MCF 10A (cell line): ENCODE measurements at regions not wholly inside any gene's neighbourhood (a gene's known extent, or its start where the extent isn't known, plus 50 kb on each side); places are given as distances from the start of the nearest gene placed in this dataset.

ENCODE experiments used
- BruUV-seq: library from RNA; stranded (reverse); fragments of 400-500 nt; replicated peaks from 2 replicates; lab custom pipeline; 2021; lab: Mats Ljungman, UMichigan
- CTCF ChIA-PET: fragments of 300-600 bp; sonication (Branson Sonifier 250); formaldehyde crosslinking; extraction: SDS; loops from one replicate; lab custom pipeline; 2021; ENCODE audit warnings: antibody characterized with exemption, inconsistent platforms; lab: Yijun Ruan, JAX
- POLR2A ChIA-PET: fragments of 300-600, 350-650 bp; sonication (Branson Sonifier 250); formaldehyde crosslinking; extraction: SDS; loops from one replicate; lab custom pipeline; 2020; ENCODE audit warnings: antibody characterized with exemption, inconsistent platforms; lab: Yijun Ruan, JAX
- DNase-seq: peaks from one replicate; pipeline ENCODE4 v3.0.0-alpha.2; 2018; ENCODE audit not compliant: unreplicated experiment
- H3K27ac Mint-ChIP-seq: one replicate; pipeline ENCODE4 v1.8.0; 2022; ENCODE audit warnings: mild to moderate bottlenecking, low read depth, mixed read lengths; ENCODE audit not compliant: unreplicated experiment
- H3K27me3 Mint-ChIP-seq: one replicate; pipeline ENCODE4 v1.8.0; 2022; ENCODE audit warnings: mixed read lengths; ENCODE audit not compliant: insufficient read depth, unreplicated experiment
- H3K36me3 Mint-ChIP-seq: one replicate; pipeline ENCODE4 v1.8.0; 2022; ENCODE audit warnings: mild to moderate bottlenecking, moderate library complexity, mixed read lengths; ENCODE audit not compliant: insufficient read depth, unreplicated experiment
- H3K4me1 Mint-ChIP-seq: one replicate; pipeline ENCODE4 v1.8.0; 2022; ENCODE audit warnings: mixed read lengths; ENCODE audit not compliant: insufficient read depth, unreplicated experiment
- H3K4me3 Mint-ChIP-seq: one replicate; pipeline ENCODE4 v1.8.0; 2022; ENCODE audit warnings: mild to moderate bottlenecking, moderate library complexity, mixed read lengths; ENCODE audit not compliant: unreplicated experiment
- H3K9me3 Mint-ChIP-seq: one replicate; pipeline ENCODE4 v1.8.0; 2022; ENCODE audit warnings: mixed read lengths; ENCODE audit not compliant: unreplicated experiment
- intact Hi-C: fragments of 100-400 bp; cut with micrococcal nuclease; formaldehyde crosslinking; loops from 2 replicates; pipeline ENCODE4 v1.14.1; 2022
- TF ChIP-seq, protein P1 (sequence below): fragments of 200-600 bp; IDR thresholded peaks from one replicate; pipeline ENCODE4 v1.8.0; 2022; ENCODE audit warnings: antibody characterized with exemption, mild to moderate bottlenecking; ENCODE audit not compliant: unreplicated experiment

- H3K27me3 Mint-ChIP-seq = peaks cover 11% of the 10 kb centered on the region
- intact Hi-C loops = no loop called here
- TF ChIP-seq, protein P1, sequence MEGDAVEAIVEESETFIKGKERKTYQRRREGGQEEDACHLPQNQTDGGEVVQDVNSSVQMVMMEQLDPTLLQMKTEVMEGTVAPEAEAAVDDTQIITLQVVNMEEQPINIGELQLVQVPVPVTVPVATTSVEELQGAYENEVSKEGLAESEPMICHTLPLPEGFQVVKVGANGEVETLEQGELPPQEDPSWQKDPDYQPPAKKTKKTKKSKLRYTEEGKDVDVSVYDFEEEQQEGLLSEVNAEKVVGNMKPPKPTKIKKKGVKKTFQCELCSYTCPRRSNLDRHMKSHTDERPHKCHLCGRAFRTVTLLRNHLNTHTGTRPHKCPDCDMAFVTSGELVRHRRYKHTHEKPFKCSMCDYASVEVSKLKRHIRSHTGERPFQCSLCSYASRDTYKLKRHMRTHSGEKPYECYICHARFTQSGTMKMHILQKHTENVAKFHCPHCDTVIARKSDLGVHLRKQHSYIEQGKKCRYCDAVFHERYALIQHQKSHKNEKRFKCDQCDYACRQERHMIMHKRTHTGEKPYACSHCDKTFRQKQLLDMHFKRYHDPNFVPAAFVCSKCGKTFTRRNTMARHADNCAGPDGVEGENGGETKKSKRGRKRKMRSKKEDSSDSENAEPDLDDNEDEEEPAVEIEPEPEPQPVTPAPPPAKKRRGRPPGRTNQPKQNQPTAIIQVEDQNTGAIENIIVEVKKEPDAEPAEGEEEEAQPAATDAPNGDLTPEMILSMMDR = no peak
- no peaks in the 10 kb centered on the region for H3K9me3 Mint-ChIP-seq
- ChIA-PET CTCF (interaction anchor here (1.0 kb wide), 1 partner anchor 20 kb away, joined by 3 read pairs; no protein-coding TSS in a partner anchor), POLR2A (no interaction called here)
- no peak overlapping the region for H3K4me3 Mint-ChIP-seq
- no peak overlapping the region for H3K27ac Mint-ChIP-seq
- no peaks in the 10 kb centered on the region for H3K4me1 Mint-ChIP-seq
- BruUV-seq = no TSS peak
- H3K36me3 Mint-ChIP-seq = no peaks in the 10 kb centered on the region
- DNase-seq = no peak
Observed at GRCh38 chr20:52804497-52805295, 167.5 kb upstream of the TSHZ2 start.

- intact Hi-C loops = no loop called here
- no peak for DNase-seq
- Mint-ChIP-seq H3K9me3 (peaks cover 4% of the 10 kb centered on the region), H3K4me1 (peaks cover 6% of the 10 kb centered on the region), H3K4me3 (no peak overlapping the region), H3K36me3 (no peaks in the 10 kb centered on the region), H3K27ac (no peak overlapping the region), H3K27me3 (peaks cover 14% of the 10 kb centered on the region)
- no TSS peak for BruUV-seq
- CTCF ChIA-PET = interaction anchor here (0.9 kb wide), 1 partner anchor 24 kb away, joined by 4 read pairs; no protein-coding TSS in a partner anchor
- TF ChIP-seq, protein P1 = no peak
- POLR2A ChIA-PET = interaction anchor here (1.3 kb wide), 1 partner anchor 23 kb away, joined by 3 read pairs; no protein-coding TSS in a partner anchor
Observed at GRCh38 chr20:52801628-52802006, 170.5 kb upstream of the TSHZ2 start.

- no peak overlapping the region for H3K27ac Mint-ChIP-seq
- peaks cover 6% of the 10 kb centered on the region for H3K4me1 Mint-ChIP-seq
- TF ChIP-seq, protein P1 = no peak
- ChIA-PET POLR2A (interaction anchor here (1.3 kb wide), 1 partner anchor 24 kb away, joined by 3 read pairs; no protein-coding TSS in a partner anchor), CTCF (interaction anchor here (0.7 kb wide), 1 partner anchor 212 kb away, joined by 3 read pairs; no protein-coding TSS in a partner anchor)
- peaks cover 7% of the 10 kb centered on the region for H3K9me3 Mint-ChIP-seq
- H3K27me3 Mint-ChIP-seq = peaks cover 12% of the 10 kb centered on the region
- intact Hi-C loops = no loop called here
- BruUV-seq = no TSS peak
- H3K4me3 Mint-ChIP-seq = no peak overlapping the region
- no peak for DNase-seq
- H3K36me3 Mint-ChIP-seq = no peaks in the 10 kb centered on the region
Observed at GRCh38 chr20:52800734-52801627, 171.2 kb upstream of the TSHZ2 start.
